BJ (cell line): ENCODE measurements at regions not wholly inside any gene's neighbourhood (a gene's known extent, or its start where the extent isn't known, plus 50 kb on each side); places are given as distances from the start of the nearest gene placed in this dataset.

Experiments used
- CTCF ChIA-PET: fragments of 350-600 bp; formaldehyde crosslinking; extraction: SDS; loops from one replicate; lab custom pipeline; 2021; ENCODE audit warnings: antibody characterized with exemption, inconsistent platforms; lab: Yijun Ruan, JAX
- POLR2A ChIA-PET: fragments of 300-600 bp; sonication (Branson Sonifier 250); formaldehyde crosslinking; extraction: SDS; loops from one replicate; lab custom pipeline; 2021; ENCODE audit warnings: antibody characterized with exemption; lab: Charles Lee
- DNase-seq: peaks from one replicate; pipeline ENCODE4 v3.0.0-alpha.2; 2011; ENCODE audit warnings: low read depth
- H3K27me3 ChIP-seq: 2 replicates; pipeline ENCODE4 v1.6.0; 2011; ENCODE audit warnings: low read length; ENCODE audit not compliant: control insufficient read depth, insufficient read depth
- H3K36me3 ChIP-seq: 2 replicates; pipeline ENCODE4 v1.5.1; 2011; ENCODE audit warnings: low read length; ENCODE audit not compliant: control insufficient read depth, insufficient read depth
- H3K4me3 ChIP-seq: 2 replicates; pipeline ENCODE4 v1.5.1; 2011; ENCODE audit warnings: low read depth, mild to moderate bottlenecking, control low read depth, low read length
- TF ChIP-seq, protein P1 (sequence below): IDR thresholded peaks from 2 replicates; pipeline ENCODE4 v1.5.1; 2011; ENCODE audit warnings: low read depth, mild to moderate bottlenecking, control low read depth, inconsistent platforms, low read length, moderate library complexity; ENCODE audit not compliant: insufficient read depth

DNA sequence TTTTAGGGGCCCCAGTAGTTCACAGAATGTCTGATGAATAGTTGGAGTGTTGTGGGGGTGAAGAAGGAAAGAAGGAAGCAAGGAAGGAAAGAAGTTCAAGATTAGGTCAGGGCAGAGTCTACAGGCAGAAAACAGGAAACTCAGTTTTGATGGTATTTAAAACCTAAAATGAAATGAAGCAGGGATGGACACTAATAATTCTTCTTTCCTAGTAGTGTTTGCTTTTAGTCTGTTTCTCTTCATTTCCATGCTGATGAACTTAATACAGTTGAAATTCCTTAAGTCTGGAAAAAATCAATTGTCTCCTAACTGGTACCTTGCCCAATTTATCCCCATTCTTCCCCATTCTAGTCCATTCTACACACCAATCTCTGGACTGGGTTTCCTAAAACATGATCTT lies 59.0 kb upstream of the GSAP start:
- POLR2A ChIA-PET, result no interaction called here
- TF ChIP-seq, protein P1, sequence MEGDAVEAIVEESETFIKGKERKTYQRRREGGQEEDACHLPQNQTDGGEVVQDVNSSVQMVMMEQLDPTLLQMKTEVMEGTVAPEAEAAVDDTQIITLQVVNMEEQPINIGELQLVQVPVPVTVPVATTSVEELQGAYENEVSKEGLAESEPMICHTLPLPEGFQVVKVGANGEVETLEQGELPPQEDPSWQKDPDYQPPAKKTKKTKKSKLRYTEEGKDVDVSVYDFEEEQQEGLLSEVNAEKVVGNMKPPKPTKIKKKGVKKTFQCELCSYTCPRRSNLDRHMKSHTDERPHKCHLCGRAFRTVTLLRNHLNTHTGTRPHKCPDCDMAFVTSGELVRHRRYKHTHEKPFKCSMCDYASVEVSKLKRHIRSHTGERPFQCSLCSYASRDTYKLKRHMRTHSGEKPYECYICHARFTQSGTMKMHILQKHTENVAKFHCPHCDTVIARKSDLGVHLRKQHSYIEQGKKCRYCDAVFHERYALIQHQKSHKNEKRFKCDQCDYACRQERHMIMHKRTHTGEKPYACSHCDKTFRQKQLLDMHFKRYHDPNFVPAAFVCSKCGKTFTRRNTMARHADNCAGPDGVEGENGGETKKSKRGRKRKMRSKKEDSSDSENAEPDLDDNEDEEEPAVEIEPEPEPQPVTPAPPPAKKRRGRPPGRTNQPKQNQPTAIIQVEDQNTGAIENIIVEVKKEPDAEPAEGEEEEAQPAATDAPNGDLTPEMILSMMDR, result no peak
- CTCF ChIA-PET, result no interaction called here
- DNase-seq, result no peak
- H3K27me3 ChIP-seq, result no peaks in the 10 kb centered on the region
- H3K4me3 ChIP-seq, result no peak overlapping the region
- H3K36me3 ChIP-seq, result no peaks in the 10 kb centered on the region

GRCh38 chr7:77474756-77475155 lies 58.6 kb upstream of the GSAP start:
- no peaks in the 10 kb centered on the region for H3K27me3 ChIP-seq
- H3K4me3 ChIP-seq, result no peak overlapping the region
- no peaks in the 10 kb centered on the region for H3K36me3 ChIP-seq
- ChIA-PET CTCF (no interaction called here), POLR2A (no interaction called here)
- no peak for DNase-seq
- TF ChIP-seq, protein P1, result no peak

DNA sequence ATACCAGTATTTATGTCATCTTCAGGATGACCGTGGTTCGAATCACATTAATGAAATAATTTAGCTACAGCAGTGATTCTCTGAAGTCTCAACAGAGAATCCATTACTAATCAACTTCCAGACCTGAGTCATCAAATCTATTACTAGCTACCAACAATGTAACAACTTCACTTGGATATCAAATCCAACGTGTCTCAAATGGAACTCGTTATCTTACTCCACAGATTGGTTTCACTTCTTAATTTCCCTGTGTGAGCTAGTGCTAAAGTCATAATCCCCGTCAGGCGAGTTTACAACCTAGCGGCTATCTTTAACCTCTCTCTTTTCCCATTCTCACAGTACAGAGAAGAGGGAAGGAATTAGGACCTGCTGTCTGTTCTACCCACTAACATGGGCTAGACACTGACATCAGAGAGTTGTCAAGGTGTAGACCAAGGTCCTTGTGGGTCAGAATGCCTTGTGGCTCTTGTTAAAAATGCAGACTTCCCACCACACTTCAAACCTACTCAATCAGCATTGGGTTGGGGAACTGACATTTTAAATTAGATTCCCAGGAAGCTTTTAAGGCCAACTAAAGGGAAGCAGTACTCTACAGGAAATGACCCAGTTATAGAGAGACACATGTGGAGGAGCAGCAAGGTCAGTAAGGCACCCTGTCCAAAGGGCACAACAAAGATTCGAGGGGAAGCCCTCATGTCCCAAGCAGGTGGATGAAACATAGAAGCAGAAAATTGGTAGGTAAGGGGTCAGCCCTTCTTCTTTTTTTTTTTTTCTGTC lies 57.3 kb upstream of the GSAP start:
- ChIA-PET POLR2A (no interaction called here), CTCF (interaction anchor here (0.6 kb wide), 1 partner anchor 61 kb away, joined by 3 read pairs; no protein-coding TSS in a partner anchor)
- TF ChIP-seq, protein P1, result no peak
- Histone ChIP-seq H3K27me3 (no peaks in the 10 kb centered on the region), H3K36me3 (no peaks in the 10 kb centered on the region), H3K4me3 (no peak overlapping the region)
- DNase-seq, result no peak

DNA sequence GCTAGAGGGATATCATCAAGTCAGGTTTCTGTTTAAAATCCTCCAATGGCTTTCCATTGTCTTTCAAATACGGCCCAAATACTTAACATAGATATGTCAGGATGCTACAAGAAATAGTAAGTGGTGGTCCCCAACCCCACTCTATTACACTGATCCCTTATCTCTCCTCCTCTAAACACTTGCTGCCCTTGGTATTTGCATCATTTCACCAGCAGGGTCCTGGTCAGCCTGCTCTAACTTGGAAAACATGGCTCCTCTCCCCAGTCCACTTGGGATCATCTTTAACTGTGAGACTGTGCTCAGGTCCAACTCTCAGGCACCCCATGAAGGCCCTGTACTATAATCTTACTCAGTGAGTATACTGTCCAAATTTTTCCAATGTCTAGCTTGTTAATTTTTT lies 53.8 kb upstream of the GSAP start:
- ChIA-PET POLR2A (no interaction called here), CTCF (no interaction called here)
- TF ChIP-seq, protein P1, result no peak

GRCh38 chr7:77467408-77467807 lies 51.3 kb upstream of the GSAP start:
- H3K4me3 ChIP-seq, result no peak overlapping the region
- H3K36me3 ChIP-seq, result no peaks in the 10 kb centered on the region
- TF ChIP-seq, protein P1, result no peak
- H3K27me3 ChIP-seq, result no peaks in the 10 kb centered on the region
- ChIA-PET POLR2A (no interaction called here), CTCF (interaction anchor here (0.6 to 1.4 kb wide), 3 partner anchors 12 to 454 kb away, joined by 3 to 4 read pairs (median 3); no protein-coding TSS in a partner anchor)
- DNase-seq, result no peak

More for the DNA sequence above, 53.8 kb upstream of the GSAP start:
- Histone ChIP-seq H3K4me3 (no peak overlapping the region), H3K36me3 (no peaks in the 10 kb centered on the region), H3K27me3 (no peaks in the 10 kb centered on the region)
- no peak for DNase-seq
